Karpas-422 (cell line): ENCODE measurements at regions not wholly inside any gene's neighbourhood (a gene's known extent, or its start where the extent isn't known, plus 50 kb on each side); places are given as distances from the start of the nearest gene placed in this dataset.
A peak's percentile ranks its signal among the peaks of the same experiment; 100 is the strongest.

Experiments
- DNase-seq: peaks from one replicate; pipeline ENCODE4 v3.0.0-alpha.2; 2015
- H2AFZ ChIP-seq: fragments of 200-600 bp; sonication (generic); 2 replicates; pipeline ENCODE4 v1.6.1; 2014; ENCODE audit warnings: antibody characterized with exemption, low read length, mixed read lengths
- H3K27ac ChIP-seq: fragments of 200-600 bp; sonication (generic); 2 replicates; pipeline ENCODE4 v1.5.1; 2014; ENCODE audit warnings: mild to moderate bottlenecking, low read length, moderate library complexity
- H3K27me3 ChIP-seq: fragments of 200-600 bp; sonication (generic); 2 replicates; pipeline ENCODE4 v1.6.1; 2014; ENCODE audit warnings: low read length, mixed read lengths
- H3K36me3 ChIP-seq: fragments of 200-600 bp; sonication (generic); 2 replicates; pipeline ENCODE4 v1.6.1; 2014; ENCODE audit warnings: low read length, mixed read lengths; ENCODE audit not compliant: insufficient read depth
- H3K4me1 ChIP-seq: fragments of 200-600 bp; sonication (generic); 2 replicates; pipeline ENCODE4 v1.6.1; 2014; ENCODE audit warnings: mild to moderate bottlenecking, low read length, mixed read lengths
- H3K4me2 ChIP-seq: fragments of 200-600 bp; sonication (generic); 2 replicates; pipeline ENCODE4 v1.6.1; 2014; ENCODE audit warnings: low read length, low read depth, mild to moderate bottlenecking; ENCODE audit not compliant: poor library complexity, severe bottlenecking
- H3K4me3 ChIP-seq: fragments of 200-600 bp; sonication (generic); 2 replicates; pipeline ENCODE4 v1.5.1; 2014; ENCODE audit warnings: mild to moderate bottlenecking, antibody characterized with exemption, low read length, mixed read lengths
- H3K79me2 ChIP-seq: fragments of 200-600 bp; sonication (generic); 2 replicates; pipeline ENCODE4 v1.6.1; 2014; ENCODE audit warnings: mild to moderate bottlenecking, low read length, mixed read lengths
- H3K9ac ChIP-seq: fragments of 200-600 bp; sonication (generic); 2 replicates; pipeline ENCODE4 v1.6.0; 2014; ENCODE audit warnings: low read length
- H3K9me2 ChIP-seq: fragments of 200-600 bp; sonication (generic), shearing (Covaris generic); replicated peaks from 2 replicates; pipeline ENCODE4 v1.6.0; 2014; ENCODE audit warnings: mild to moderate bottlenecking, low read length, moderate library complexity; ENCODE audit not compliant: insufficient read depth
- H3K9me3 ChIP-seq: fragments of 300-700, 200-600 bp; sonication (generic); 2 replicates; pipeline ENCODE4 v1.6.1; 2014; ENCODE audit warnings: low read length, mixed read lengths
- H4K20me1 ChIP-seq: fragments of 200-600 bp; sonication (generic); 2 replicates; pipeline ENCODE4 v1.6.1; 2014; ENCODE audit warnings: mild to moderate bottlenecking, antibody characterized with exemption, low read length, low read depth; ENCODE audit not compliant: insufficient read depth

DNA sequence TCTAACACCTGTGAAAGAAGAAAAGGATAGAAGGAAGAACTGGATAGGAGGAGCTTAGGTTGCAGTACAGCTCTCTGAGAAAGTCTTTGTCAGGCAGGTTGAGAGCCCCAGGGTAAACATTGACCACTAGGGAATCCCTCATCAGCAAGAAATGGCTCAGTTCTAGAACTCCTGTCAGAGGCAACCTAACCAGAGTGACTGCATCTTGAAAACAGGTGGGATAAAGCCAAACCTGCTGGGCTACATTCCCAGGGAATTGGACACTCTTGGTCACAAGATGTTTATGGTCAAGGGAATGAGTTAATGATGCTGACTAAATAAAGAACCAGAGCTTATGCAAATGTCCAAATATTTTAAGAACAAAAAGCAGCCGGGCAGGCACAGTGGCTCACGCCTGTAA, 108.3 kb upstream of the MED14 start:
- no peak overlapping the region for H2AFZ ChIP-seq
- H3K9ac ChIP-seq, result no peak overlapping the region
- no peak for DNase-seq
- H3K9me3 ChIP-seq, result peaks cover 4% of the 10 kb centered on the region; the same call in 1 of the 2 replicates
- no peaks in the 10 kb centered on the region for H3K36me3 ChIP-seq
- H3K27me3 ChIP-seq, result peaks cover 3% of the 10 kb centered on the region; the same call in 1 of the 2 replicates
- no peak overlapping the region for H3K4me2 ChIP-seq
- H3K9me2 ChIP-seq, result no peaks in the 10 kb centered on the region
- no peak overlapping the region for H3K4me3 ChIP-seq
- no peak overlapping the region for H3K27ac ChIP-seq
- no peaks in the 10 kb centered on the region for H3K4me1 ChIP-seq
- H3K79me2 ChIP-seq, result no peaks in the 10 kb centered on the region
- H4K20me1 ChIP-seq, result no peaks in the 10 kb centered on the region

DNA sequence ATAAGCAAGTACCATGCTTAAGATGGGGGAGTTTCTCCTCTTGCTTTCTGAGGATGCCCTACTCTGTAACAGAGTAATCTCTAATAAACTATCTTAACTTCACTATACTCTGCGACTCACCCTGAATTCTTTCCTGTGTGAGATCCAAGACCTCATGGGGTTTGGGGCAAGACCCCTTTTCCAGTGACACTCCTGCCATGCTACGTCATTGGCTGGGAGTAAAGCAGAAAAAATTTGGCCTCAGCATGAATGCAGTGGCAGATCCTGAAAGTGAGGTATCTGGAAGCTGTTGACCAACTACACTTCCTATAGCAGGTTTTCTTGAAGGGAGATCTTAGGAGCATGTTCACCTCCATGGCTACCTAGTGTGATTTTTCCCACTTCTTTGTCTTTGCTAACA, 109.1 kb upstream of the MED14 start:
- H3K9ac ChIP-seq, result no peak overlapping the region
- H4K20me1 ChIP-seq, result no peaks in the 10 kb centered on the region
- peaks cover 3% of the 10 kb centered on the region; the same call in 1 of the 2 replicates for H3K27me3 ChIP-seq
- H3K4me3 ChIP-seq, result no peak overlapping the region
- no peaks in the 10 kb centered on the region for H3K4me1 ChIP-seq
- H3K9me3 ChIP-seq, result peaks cover 4% of the 10 kb centered on the region; the same call in 1 of the 2 replicates
- no peak for DNase-seq
- no peak overlapping the region for H2AFZ ChIP-seq
- no peak overlapping the region for H3K4me2 ChIP-seq
- no peaks in the 10 kb centered on the region for H3K9me2 ChIP-seq
- no peaks in the 10 kb centered on the region for H3K36me3 ChIP-seq
- no peak overlapping the region for H3K27ac ChIP-seq
- no peaks in the 10 kb centered on the region for H3K79me2 ChIP-seq

DNA sequence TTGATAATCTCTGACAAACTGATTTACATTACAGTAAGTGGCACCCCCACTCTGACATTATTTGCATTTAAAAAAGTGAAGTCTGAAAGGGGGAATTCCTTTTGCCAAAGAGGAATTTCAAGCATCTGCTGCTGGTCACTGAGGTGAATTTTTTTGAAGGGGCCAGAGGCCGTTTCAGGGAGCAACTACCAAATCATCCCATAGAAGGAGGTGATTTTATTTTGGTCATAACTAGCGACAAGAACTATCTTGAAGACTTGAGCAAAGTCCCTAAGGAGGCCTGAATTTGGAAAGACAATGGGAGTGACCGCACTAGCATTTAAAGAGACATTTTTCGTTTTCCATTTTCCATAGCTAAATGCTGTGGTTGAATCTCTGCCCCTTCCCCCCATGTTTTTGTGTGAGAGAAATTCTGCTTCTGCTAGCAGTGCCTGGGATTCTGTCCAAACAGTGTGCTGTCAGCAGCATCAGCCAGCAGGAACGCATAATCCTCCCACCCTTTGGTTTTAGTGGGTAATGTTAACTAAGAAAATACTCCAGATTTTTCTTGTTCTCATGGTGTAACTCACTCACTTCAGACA, 110.1 kb upstream of the MED14 start:
- Histone ChIP-seq H3K4me1 (no peaks in the 10 kb centered on the region), H2AFZ (no peak overlapping the region), H3K9me2 (no peaks in the 10 kb centered on the region), H3K9ac (no peak overlapping the region), H3K79me2 (no peaks in the 10 kb centered on the region), H3K27me3 (peaks cover 3% of the 10 kb centered on the region; the same call in 1 of the 2 replicates), H3K27ac (no peak overlapping the region), H3K9me3 (peaks cover 4% of the 10 kb centered on the region; the same call in 1 of the 2 replicates), H4K20me1 (no peaks in the 10 kb centered on the region), H3K36me3 (no peaks in the 10 kb centered on the region), H3K4me3 (no peak overlapping the region), H3K4me2 (no peak overlapping the region)
- DNase-seq, result no peak

DNA sequence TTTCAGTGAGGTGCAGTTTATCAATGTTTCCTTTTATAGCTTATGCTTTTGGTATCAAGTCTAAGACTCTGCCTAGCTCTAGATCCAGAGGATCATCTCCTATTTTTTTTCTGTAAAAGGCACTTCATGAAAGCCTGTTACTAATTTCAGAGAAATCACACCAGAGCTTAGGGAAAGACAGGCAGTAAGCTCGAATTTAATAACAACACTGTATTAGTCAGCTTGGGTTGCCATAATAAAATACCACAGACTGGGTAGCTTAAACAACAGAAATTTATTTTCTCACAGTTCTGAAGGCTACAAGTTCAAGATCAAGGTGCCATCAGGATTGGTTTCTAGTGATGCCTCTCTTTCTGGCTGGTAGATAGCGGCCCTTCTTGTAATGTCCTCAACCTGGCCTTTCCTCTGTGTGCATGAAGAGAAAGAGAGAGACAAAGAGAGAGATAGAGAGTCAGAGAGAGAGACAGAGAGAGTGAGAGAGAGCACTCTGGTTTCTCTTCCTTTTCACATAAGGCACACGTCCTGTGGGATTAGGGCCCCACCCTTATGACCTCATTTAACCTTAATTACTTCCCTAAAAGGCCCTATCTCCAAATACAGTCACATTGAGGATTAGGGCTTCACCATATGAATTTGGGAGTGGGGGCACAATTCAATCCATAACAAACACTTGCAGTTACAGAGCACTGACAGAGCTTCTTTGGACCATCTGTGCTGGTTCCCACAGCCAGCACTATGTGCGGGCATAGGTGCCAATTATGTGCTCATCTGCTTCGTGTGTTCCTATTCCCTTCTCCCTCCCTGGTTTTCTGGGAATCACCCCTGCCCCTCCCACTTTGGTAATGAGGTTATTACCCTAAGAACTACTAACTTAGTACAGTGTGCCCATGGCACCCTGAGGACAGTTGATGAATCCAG, 114.8 kb upstream of the MED14 start:
- Histone ChIP-seq H3K4me3 (no peak overlapping the region), H3K36me3 (no peaks in the 10 kb centered on the region), H3K9ac (no peak overlapping the region), H3K4me1 (peaks cover 7% of the 10 kb centered on the region), H3K4me2 (no peak overlapping the region), H2AFZ (no peak overlapping the region), H3K9me2 (no peaks in the 10 kb centered on the region), H3K27ac (no peak overlapping the region), H3K79me2 (no peaks in the 10 kb centered on the region), H3K9me3 (no peaks in the 10 kb centered on the region), H4K20me1 (no peaks in the 10 kb centered on the region), H3K27me3 (no peaks in the 10 kb centered on the region; the same call in 1 of the 2 replicates)
- DNase-seq, result peak; percentile 48

DNA sequence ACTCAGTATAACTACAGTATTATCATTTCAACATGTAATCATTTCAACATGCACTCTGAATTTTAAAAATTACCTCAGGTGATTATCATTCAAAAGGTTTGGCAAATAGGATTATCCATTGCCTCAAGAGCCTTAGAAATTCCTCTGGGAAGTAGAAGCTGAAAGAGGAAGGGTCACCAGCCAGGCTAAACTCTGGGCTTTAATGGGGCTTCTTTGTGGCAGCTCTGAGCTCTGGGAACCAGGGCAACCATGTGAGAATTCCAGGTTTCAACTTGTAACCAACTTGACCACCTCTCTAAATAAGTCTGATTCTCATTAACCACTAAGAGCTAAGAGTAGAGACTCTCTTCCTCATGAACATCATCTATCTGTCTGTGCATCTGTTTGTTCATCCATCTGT, 117.2 kb upstream of the MED14 start:
- peaks cover 7% of the 10 kb centered on the region for H3K4me1 ChIP-seq
- no peak overlapping the region for H3K4me3 ChIP-seq
- H3K9me3 ChIP-seq, result no peaks in the 10 kb centered on the region
- H3K4me2 ChIP-seq, result no peak overlapping the region
- no peaks in the 10 kb centered on the region for H3K36me3 ChIP-seq
- no peak overlapping the region for H3K9ac ChIP-seq
- H3K9me2 ChIP-seq, result no peaks in the 10 kb centered on the region
- H3K27ac ChIP-seq, result no peak overlapping the region
- no peaks in the 10 kb centered on the region for H3K79me2 ChIP-seq
- no peaks in the 10 kb centered on the region for H4K20me1 ChIP-seq
- no peak for DNase-seq
- H3K27me3 ChIP-seq, result no peaks in the 10 kb centered on the region; the same call in 1 of the 2 replicates
- no peak overlapping the region for H2AFZ ChIP-seq

DNA sequence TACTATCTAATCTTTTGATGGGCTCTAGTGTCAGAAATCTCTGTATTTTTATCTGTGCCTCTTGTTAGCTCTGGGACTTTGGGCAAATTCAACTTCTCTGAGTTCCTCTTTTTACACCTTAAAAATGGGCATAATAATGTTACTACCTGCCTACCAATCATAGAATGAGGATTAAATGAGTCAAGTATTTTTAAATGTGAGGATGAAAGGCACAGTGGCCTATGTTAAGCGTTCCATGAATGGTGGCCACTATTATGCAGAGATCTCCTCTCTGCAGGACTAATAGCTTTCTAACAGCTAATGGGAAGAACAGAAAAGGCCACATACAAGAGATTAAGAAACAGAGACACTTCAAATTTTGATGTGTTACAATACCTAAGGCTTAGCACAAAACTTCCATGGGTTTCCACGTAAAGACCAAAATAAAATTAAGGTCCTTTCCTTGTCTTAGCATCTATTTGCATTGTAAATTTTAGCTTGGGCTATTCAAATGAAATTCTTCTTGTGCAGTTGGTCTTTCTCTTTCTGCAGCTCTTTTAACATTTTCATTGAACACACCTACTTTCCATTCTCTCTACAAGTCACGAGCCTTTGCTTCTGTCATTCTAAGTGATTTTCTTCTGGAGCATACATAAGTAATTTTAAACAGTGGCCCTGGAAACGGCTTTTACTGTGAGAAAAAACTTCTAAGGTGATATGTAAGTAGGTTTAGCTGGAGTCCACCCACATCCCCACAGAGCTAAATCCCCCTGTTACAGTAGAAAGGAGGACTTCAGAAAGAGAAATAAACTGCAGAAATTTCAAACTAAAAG, 117.9 kb upstream of the MED14 start:
- Histone ChIP-seq H3K79me2 (no peaks in the 10 kb centered on the region), H4K20me1 (no peaks in the 10 kb centered on the region), H3K4me3 (no peak overlapping the region), H3K9ac (no peak overlapping the region), H2AFZ (no peak overlapping the region), H3K27me3 (no peaks in the 10 kb centered on the region; the same call in 1 of the 2 replicates), H3K9me3 (no peaks in the 10 kb centered on the region), H3K9me2 (no peaks in the 10 kb centered on the region), H3K36me3 (no peaks in the 10 kb centered on the region), H3K4me2 (no peak overlapping the region), H3K27ac (no peak overlapping the region), H3K4me1 (peaks cover 7% of the 10 kb centered on the region)
- no peak for DNase-seq

DNA sequence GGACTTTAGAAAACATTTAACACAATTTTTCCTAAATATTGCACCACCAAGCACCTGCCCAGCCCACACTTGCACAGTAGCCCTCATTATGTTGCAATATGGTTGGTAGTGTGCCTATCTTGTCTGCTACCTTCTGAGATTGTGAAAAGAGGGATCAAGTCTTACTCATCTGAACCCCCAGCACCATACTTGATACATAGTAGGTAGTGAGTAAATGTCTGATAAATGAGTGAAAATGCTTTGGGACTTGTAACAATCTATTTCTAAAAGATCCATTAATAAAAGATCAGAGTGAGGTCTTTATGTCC, 118.4 kb upstream of the MED14 start:
- H3K36me3 ChIP-seq, result no peaks in the 10 kb centered on the region
- H4K20me1 ChIP-seq, result no peaks in the 10 kb centered on the region
- no peaks in the 10 kb centered on the region; the same call in 1 of the 2 replicates for H3K27me3 ChIP-seq
- H3K4me2 ChIP-seq, result no peak overlapping the region
- no peak overlapping the region for H3K4me3 ChIP-seq
- no peak for DNase-seq
- H3K9me3 ChIP-seq, result no peaks in the 10 kb centered on the region
- no peak overlapping the region for H3K27ac ChIP-seq
- no peaks in the 10 kb centered on the region for H3K79me2 ChIP-seq
- H3K9me2 ChIP-seq, result no peaks in the 10 kb centered on the region
- no peak overlapping the region for H2AFZ ChIP-seq
- no peak overlapping the region for H3K9ac ChIP-seq
- peaks cover 7% of the 10 kb centered on the region for H3K4me1 ChIP-seq

DNA sequence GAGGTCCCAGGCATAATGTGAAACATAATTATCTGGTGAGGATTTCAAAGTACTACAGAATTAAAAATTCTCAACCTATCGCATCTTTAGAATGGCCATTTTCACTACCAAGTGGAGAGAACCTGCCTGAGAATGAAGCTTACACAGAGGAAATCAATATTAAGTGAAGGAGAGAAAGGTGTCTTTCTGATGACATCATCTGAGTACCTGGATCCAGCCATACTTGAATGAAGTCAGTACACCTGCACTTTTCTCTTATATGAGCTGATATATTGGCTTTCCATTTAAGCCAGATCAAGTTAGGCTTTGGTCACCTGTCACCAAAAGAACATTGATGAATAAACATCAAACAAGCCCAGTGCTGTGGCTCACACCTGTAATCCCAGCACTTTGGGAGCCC, 118.9 kb upstream of the MED14 start:
- Histone ChIP-seq H3K27me3 (no peaks in the 10 kb centered on the region; the same call in 1 of the 2 replicates), H2AFZ (no peak overlapping the region), H3K9ac (no peak overlapping the region), H3K27ac (no peak overlapping the region), H4K20me1 (no peaks in the 10 kb centered on the region), H3K4me1 (peaks cover 7% of the 10 kb centered on the region), H3K4me2 (no peak overlapping the region), H3K79me2 (no peaks in the 10 kb centered on the region), H3K4me3 (no peak overlapping the region), H3K9me3 (no peaks in the 10 kb centered on the region), H3K36me3 (no peaks in the 10 kb centered on the region), H3K9me2 (no peaks in the 10 kb centered on the region)
- DNase-seq, result no peak
